D721Med (cell line): ENCODE measurements at regions not wholly inside any gene's neighbourhood (a gene's known extent, or its start where the extent isn't known, plus 50 kb on each side); places are given as distances from the start of the nearest gene placed in this dataset.

Source experiments
- DNase-seq: peaks from one replicate; pipeline ENCODE4 v3.0.0; 2011; ENCODE audit warnings: low spot score; ENCODE audit not compliant: insufficient read length
- FAIRE-seq: peaks from 2 replicates; lab custom pipeline; 2011; peaks lifted over from hg19 to GRCh38; lab: Jason Lieb, UNC
- TF ChIP-seq, protein P1 (sequence below): IDR thresholded peaks from 2 replicates; pipeline ENCODE4 v1.5.1; 2012; ENCODE audit warnings: mild to moderate bottlenecking, control low read depth; ENCODE audit not compliant: insufficient read depth; ENCODE audit errors: missing control alignments

DNA sequence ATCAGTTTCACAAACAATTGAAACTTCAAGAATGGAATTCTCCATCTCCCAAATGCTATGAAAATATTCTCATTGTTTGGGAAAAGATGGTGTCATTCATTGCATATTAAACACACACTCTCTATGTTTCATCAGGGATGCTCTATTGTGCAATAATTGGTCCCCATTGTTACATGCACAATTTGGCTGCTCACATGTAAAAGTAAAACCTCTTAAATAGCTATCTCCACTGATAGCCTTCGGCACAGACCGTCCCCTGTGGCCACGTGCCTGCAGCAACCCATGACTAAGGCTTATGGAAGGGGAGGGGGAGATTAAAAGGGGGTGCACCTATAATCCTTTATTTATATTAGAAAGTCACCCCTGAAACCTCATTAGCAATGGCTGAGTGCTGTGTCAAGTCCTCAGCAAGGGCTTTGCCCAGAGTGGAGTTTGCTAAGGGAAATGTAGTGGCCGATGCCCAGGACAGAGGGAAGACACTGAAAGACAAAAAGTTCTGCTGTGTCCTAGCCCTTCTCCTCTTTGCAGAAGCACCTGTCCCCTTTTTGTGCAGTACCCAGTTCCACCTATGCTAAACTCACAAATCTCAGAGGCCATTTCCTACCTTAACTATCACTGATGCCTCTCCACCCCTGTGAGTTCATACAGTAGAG is 309.6 kb upstream of the ESRRG start:
- FAIRE-seq (no peak), DNase-seq (no peak)

DNA sequence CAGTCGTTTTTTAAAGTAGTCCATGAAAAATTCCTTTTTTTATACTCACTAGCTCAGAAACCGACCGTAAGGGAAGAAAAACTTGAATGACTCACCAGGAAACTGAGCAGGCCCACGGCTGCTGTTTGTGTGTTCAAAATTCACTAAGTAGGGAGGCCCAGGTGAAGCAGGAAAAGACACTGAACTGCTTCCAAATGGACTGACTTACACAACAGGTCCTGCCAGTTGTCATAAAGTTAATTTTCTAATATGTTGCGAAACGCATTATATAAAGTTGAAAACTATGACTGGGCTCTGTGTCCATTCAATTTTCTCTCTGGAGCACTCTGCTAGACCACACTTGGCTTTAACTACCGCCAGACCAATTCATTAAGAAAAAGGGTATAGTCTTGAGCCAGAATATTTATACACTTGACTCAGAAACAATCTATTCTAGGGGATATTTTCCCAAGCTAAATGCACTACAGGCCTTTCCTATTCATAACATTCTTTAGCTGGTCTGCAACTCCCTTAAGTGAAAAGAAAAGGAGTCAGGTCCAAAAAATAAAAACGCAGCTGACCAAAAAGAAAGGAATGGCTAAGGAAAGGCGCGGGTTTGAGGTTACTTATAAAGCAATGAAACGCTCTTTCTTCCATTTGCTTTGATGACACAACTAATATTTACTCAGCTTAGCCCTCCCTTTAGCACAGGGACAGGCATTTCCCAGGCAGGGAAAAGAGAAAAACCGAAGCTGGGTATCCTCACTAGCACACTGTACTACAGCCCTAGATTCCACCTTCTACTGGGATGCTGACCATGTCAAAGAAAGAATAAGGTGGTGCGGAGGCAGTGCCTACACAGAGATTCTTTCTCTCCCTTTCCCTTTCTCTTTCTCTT is 306.3 kb upstream of the ESRRG start:
- TF ChIP-seq, protein P1, sequence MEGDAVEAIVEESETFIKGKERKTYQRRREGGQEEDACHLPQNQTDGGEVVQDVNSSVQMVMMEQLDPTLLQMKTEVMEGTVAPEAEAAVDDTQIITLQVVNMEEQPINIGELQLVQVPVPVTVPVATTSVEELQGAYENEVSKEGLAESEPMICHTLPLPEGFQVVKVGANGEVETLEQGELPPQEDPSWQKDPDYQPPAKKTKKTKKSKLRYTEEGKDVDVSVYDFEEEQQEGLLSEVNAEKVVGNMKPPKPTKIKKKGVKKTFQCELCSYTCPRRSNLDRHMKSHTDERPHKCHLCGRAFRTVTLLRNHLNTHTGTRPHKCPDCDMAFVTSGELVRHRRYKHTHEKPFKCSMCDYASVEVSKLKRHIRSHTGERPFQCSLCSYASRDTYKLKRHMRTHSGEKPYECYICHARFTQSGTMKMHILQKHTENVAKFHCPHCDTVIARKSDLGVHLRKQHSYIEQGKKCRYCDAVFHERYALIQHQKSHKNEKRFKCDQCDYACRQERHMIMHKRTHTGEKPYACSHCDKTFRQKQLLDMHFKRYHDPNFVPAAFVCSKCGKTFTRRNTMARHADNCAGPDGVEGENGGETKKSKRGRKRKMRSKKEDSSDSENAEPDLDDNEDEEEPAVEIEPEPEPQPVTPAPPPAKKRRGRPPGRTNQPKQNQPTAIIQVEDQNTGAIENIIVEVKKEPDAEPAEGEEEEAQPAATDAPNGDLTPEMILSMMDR = no peak
- no peak for DNase-seq
- no peak for FAIRE-seq

More for the DNA sequence above, 309.6 kb upstream of the ESRRG start:
- TF ChIP-seq, protein P1 = no peak

DNA sequence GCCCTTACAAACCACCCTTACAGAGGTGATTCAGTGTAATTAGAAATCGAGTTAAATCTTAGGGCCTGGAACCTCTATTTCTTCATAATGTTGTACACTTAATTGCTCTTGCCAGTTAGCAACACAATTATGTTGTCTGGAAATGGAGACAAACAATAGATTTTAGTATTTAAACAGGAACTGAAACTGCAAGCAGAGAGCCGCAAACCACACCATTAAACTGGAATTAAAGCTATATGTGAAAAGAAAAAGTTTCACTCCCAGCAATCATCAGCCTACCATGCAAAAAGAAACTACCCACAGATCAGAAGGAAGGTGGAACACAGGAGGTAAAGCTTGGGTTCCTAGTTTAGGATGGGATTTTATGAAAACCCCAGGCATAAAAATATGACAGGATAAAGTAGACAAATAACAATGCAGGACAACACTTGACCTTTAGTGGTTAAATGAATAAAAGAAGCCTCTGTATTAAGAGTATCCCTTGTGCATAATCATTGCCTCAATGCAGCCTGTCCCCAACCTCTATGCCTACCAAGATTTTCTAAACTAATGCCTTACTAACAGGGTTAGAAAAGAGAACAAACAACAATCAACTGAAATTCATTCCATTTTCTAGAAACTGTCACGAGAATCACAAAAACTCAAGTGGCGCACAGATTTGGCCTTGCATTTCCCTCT is 304.3 kb upstream of the ESRRG start:
- TF ChIP-seq, protein P1 = no peak
- FAIRE-seq (no peak), DNase-seq (no peak)

DNA sequence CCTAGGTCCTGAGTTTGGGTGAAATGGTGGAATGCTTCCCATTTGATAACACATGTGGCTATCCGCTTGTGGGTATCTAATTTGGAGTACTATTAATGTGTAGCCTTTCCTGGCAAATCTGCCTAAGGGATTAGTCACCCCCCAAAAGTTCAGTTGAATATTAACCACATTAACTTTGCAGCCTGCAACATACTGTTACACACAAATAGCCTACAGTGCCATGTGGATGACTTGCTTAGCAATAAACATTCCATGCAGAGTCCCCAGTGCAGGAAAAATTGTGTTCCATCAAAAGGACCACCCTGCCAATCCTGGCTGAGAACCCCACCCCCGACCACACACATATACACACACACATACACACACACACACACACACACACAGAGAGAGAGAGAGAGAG is 303.3 kb upstream of the ESRRG start:
- TF ChIP-seq, protein P1 = no peak
- DNase-seq = no peak
- FAIRE-seq = no peak

DNA sequence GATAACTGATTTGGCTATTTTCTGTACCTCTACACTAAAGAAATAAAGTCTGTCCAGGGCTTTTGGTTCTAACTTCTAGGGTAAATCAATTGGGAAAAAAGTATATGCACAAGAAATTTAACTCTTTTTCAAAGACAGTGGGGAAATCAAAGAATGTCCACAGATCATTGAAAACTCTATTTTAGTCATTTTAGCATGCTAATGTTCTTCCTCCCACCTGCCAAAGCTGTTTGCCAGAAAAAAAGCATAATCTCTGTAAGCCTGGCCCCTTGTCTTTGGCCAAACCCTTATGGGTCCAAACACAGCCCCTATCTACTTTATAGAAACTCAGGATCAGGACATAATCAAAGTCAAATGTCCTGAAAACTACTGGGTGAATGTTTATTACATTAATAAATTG is 302.2 kb upstream of the ESRRG start:
- TF ChIP-seq, protein P1 = no peak
- no peak for FAIRE-seq
- no peak for DNase-seq

DNA sequence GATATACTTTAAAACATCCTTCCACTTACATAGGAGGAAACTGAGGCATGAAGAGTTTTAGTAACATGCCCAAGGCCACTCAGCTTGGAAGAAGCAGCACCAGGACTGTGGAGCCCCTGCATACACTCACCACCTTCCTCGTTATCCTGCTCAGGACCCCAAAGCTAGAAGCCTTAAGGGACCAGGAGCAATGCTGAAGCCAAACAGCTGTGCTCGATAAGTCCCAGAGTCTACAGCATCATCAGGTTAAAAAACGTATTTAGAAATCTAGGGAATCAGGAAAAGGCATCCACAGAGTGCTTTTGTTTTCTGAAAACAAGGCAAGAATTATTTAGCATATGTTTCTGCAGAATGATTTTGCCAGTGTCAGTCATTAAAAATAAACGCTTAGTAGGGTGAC is 301.7 kb upstream of the ESRRG start:
- DNase-seq (no peak), FAIRE-seq (no peak)
- TF ChIP-seq, protein P1 = no peak
